ENCODE measurements at regions not wholly inside any gene's neighbourhood (a gene's known extent, or its start where the extent isn't known, plus 50 kb on each side); places are given as distances from the start of the nearest gene placed in this dataset.

DNA sequence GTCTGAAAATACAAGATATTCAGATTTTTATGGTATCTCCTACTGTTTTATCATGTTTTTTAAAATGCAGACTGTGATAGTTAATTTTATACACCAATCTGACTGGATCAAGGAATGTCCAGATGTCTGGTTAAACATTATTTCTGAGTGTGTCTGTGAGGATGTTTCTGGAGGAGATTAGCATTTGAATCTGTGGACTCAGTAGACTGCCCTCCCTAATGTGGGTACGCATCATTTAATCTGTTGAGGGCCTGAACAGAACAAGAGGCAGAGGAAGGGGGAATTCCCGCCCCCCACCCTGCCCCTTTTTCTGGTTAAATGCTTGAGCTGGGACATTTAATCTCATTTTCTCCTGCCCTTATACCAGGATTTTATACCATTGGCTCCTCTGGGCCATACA is 72.1 kb downstream of the AVPR1A start:
- Histone ChIP-seq H3K36me3 (ENCODE audit: control insufficient read depth in 2 of 2, extremely low read depth in 1 of 2, insufficient read depth in 1 of 2, low read length in 1 of 2) (no peaks in the 10 kb centered on the region), H3K27me3 (replicated peaks in 1 of 2; ENCODE audit: control insufficient read depth in 2 of 2, extremely low read depth in 1 of 2, insufficient read depth in 2 of 2, low read length in 1 of 2) (no peaks in the 10 kb centered on the region), H3K27ac (ENCODE audit: low read length) (no peak overlapping the region), H3K4me3 (ENCODE audit: control insufficient read depth in 1 of 2, extremely low read depth in 1 of 2, low read length in 1 of 2) (no peak overlapping the region), H3K9me3 (no peaks in the 10 kb centered on the region), H3K4me1 (ENCODE audit: control insufficient read depth in 1 of 2, extremely low read depth in 1 of 2, insufficient read depth in 2 of 2, low read length in 2 of 2) (no peaks in the 10 kb centered on the region)
- Mint-ChIP-seq H3K36me3 (no peaks in the 10 kb centered on the region), H3K27ac (no peak overlapping the region), H3K4me1 (no peaks in the 10 kb centered on the region), H3K4me3 (no peak overlapping the region), H3K27me3 (no peaks in the 10 kb centered on the region), H3K9me3 (no peaks in the 10 kb centered on the region)
- CTCF ChIA-PET, result no interaction called here
- DNase-seq (no peak), ATAC-seq (replicated peaks in 1 of 4) (no peak)
- no CpG with 5 or more reads among the region's 2 CpGs for WGBS (ENCODE audit: insufficient coverage)
- POLR2A ChIA-PET, result no interaction called here

DNA sequence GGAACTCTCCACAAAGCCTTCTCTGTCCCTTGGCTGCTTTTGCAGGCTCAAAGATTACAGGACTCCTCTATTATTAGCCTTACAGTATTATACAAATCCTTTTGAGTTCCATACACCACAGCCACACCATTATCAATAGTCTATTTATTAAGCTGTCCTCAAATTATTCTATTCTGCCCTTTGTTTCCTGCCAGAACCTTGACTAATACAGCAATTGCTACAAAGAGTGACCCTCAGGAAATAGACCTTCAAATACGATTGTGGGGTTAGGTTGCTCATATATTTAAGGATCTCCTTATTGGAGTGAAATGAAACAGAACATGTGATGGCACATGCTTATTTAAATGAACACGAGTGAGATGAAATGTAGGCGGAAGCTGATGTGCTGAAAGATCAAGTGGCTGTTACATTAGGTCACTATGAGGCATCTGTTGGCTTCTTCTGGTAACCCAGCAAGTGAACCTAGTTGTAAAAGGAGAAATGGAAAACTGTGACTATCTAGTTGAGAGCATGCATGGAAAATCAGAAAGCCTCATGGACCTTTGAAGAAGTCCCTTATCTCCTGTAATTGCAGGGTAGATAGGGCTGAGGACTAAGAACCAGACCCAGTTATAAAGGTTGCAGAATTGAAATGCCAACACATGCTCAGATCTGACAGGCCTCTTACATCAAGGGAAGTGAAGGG is 75.5 kb downstream of the AVPR1A start:
- no peak overlapping the region for H3K27ac Mint-ChIP-seq
- ChIA-PET POLR2A (no interaction called here), CTCF (no interaction called here)
- H3K9me3 Mint-ChIP-seq, result no peaks in the 10 kb centered on the region
- WGBS (ENCODE audit: insufficient coverage), result 88% methylated on average over 2 of the region's 3 CpGs
- H3K36me3 ChIP-seq (ENCODE audit: control insufficient read depth in 2 of 2, extremely low read depth in 1 of 2, insufficient read depth in 1 of 2, low read length in 1 of 2), result no peaks in the 10 kb centered on the region
- no peaks in the 10 kb centered on the region for H3K9me3 ChIP-seq
- no peak overlapping the region for H3K27ac ChIP-seq (ENCODE audit: low read length)
- ATAC-seq (replicated peaks in 1 of 4) (no peak), DNase-seq (no peak)
- H3K4me1 ChIP-seq (ENCODE audit: control insufficient read depth in 1 of 2, extremely low read depth in 1 of 2, insufficient read depth in 2 of 2, low read length in 2 of 2), result no peaks in the 10 kb centered on the region
- peaks cover 0 to 2% of the 10 kb centered on the region in 2 experiments for H3K27me3 ChIP-seq (replicated peaks in 1 of 2; ENCODE audit: control insufficient read depth in 2 of 2, extremely low read depth in 1 of 2, insufficient read depth in 2 of 2, low read length in 1 of 2)
- no peaks in the 10 kb centered on the region for H3K36me3 Mint-ChIP-seq
- no peaks in the 10 kb centered on the region for H3K4me1 Mint-ChIP-seq
- H3K4me3 Mint-ChIP-seq, result no peak overlapping the region
- H3K27me3 Mint-ChIP-seq, result peaks cover 0 to 2% of the 10 kb centered on the region in 2 donors
- H3K4me3 ChIP-seq (ENCODE audit: control insufficient read depth in 1 of 2, extremely low read depth in 1 of 2, low read length in 1 of 2), result no peak overlapping the region

DNA sequence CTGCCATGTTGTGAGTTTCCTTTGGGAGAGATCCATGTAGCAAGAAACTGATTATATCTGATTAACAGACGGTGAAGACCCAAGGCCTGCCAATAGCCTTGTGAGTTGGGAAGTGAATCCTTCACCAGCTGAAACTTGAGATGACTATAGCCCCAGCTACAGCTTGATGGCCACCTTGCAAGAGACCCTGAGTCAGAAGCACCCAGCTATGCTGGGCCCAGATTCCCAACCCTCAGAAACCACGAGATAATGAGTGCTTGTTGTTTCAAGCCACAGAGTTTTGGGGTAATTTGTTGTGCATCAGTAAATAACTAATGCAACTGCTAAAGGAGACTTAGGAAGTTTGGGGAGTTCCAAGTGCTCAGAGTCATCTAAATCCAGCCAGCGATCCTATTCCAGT is 80.3 kb downstream of the AVPR1A start:
- ChIA-PET CTCF (no interaction called here), POLR2A (no interaction called here)
- no peaks in the 10 kb centered on the region for H3K4me1 ChIP-seq (ENCODE audit: control insufficient read depth in 1 of 2, extremely low read depth in 1 of 2, insufficient read depth in 2 of 2, low read length in 2 of 2)
- Mint-ChIP-seq H3K4me1 (no peaks in the 10 kb centered on the region), H3K27me3 (peaks cover 0 to 2% of the 10 kb centered on the region in 2 donors), H3K36me3 (no peaks in the 10 kb centered on the region), H3K9me3 (no peaks in the 10 kb centered on the region), H3K27ac (no peak overlapping the region), H3K4me3 (no peak overlapping the region)
- peaks cover 0 to 2% of the 10 kb centered on the region in 2 experiments for H3K27me3 ChIP-seq (replicated peaks in 1 of 2; ENCODE audit: control insufficient read depth in 2 of 2, extremely low read depth in 1 of 2, insufficient read depth in 2 of 2, low read length in 1 of 2)
- 75% methylated on average over 1 of the region's 3 CpGs for WGBS (ENCODE audit: insufficient coverage)
- no peaks in the 10 kb centered on the region for H3K9me3 ChIP-seq
- no peak overlapping the region for H3K27ac ChIP-seq (ENCODE audit: low read length)
- ATAC-seq (replicated peaks in 1 of 4) (no peak), DNase-seq (no peak)
- no peak overlapping the region for H3K4me3 ChIP-seq (ENCODE audit: control insufficient read depth in 1 of 2, extremely low read depth in 1 of 2, low read length in 1 of 2)
- no peaks in the 10 kb centered on the region for H3K36me3 ChIP-seq (ENCODE audit: control insufficient read depth in 2 of 2, extremely low read depth in 1 of 2, insufficient read depth in 1 of 2, low read length in 1 of 2)

DNA sequence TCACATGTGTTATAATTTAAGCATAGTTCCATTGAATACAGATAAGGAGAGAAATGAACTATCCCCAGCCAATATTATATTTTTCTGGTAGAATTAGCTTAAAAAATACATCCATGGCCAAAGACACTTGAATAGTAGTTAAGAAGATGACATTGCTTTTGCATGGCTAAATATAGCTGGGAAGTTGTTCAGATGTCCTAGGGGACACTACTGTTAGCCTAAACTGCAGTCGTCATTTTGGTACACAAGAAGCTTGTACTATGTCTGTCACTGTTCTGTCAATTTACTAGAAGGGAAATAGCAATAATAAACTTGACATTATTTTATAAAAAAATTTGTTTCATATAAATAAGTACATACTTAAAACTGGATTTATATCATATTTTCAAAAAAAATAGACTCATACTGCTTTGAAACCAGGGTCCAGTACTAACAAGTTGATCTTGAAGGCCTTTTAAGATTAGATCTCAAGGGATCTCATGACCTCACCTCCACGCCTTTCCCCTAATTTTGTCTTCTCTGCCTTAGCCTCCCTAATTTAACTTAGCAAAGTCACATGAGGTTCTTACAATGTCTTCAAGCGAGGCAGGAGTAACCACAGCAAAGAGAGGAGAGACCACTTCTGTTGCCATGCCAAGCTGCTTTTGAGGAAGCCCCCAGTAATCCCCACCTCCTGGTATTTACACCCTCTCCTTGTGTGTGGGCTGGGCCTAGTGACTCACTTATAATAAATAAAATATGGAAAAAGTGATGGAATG is 81.0 kb downstream of the AVPR1A start:
- 100% methylated on average over 1 of the region's 3 CpGs for WGBS (ENCODE audit: insufficient coverage)

GRCh38 chr12:63068857-63069442 is 82.1 kb downstream of the AVPR1A start:
- DNase-seq, result no peak
- Histone ChIP-seq H3K27me3 (replicated peaks in 1 of 2; ENCODE audit: control insufficient read depth in 2 of 2, extremely low read depth in 1 of 2, insufficient read depth in 2 of 2, low read length in 1 of 2) (peaks cover 0 to 2% of the 10 kb centered on the region in 2 experiments), H3K36me3 (ENCODE audit: control insufficient read depth in 2 of 2, extremely low read depth in 1 of 2, insufficient read depth in 1 of 2, low read length in 1 of 2) (no peaks in the 10 kb centered on the region), H3K27ac (ENCODE audit: low read length) (no peak overlapping the region), H3K4me3 (ENCODE audit: control insufficient read depth in 1 of 2, extremely low read depth in 1 of 2, low read length in 1 of 2) (no peak overlapping the region), H3K9me3 (no peaks in the 10 kb centered on the region), H3K4me1 (ENCODE audit: control insufficient read depth in 1 of 2, extremely low read depth in 1 of 2, insufficient read depth in 2 of 2, low read length in 2 of 2) (no peaks in the 10 kb centered on the region)
- Mint-ChIP-seq H3K27ac (no peak overlapping the region), H3K27me3 (peaks cover 0 to 2% of the 10 kb centered on the region in 2 donors), H3K4me1 (no peaks in the 10 kb centered on the region), H3K4me3 (no peak overlapping the region), H3K36me3 (no peaks in the 10 kb centered on the region), H3K9me3 (no peaks in the 10 kb centered on the region)
- ATAC-seq (replicated peaks in 1 of 4), result no peak
- CTCF ChIA-PET, result interaction anchor here in 1 of 2 donors (1.6 kb wide), 1 partner anchor 46 kb away, joined by 3 read pairs; no protein-coding TSS in a partner anchor
- no CpG with 5 or more reads among the region's 2 CpGs for WGBS (ENCODE audit: insufficient coverage)
- POLR2A ChIA-PET, result no interaction called here

More for the DNA sequence above, 81.0 kb downstream of the AVPR1A start:
- DNase-seq, result no peak
- H3K27me3 ChIP-seq (replicated peaks in 1 of 2; ENCODE audit: control insufficient read depth in 2 of 2, extremely low read depth in 1 of 2, insufficient read depth in 2 of 2, low read length in 1 of 2), result peaks cover 0 to 2% of the 10 kb centered on the region in 2 experiments
- Mint-ChIP-seq H3K9me3 (no peaks in the 10 kb centered on the region), H3K4me3 (no peak overlapping the region), H3K27ac (no peak overlapping the region), H3K27me3 (peaks cover 0 to 2% of the 10 kb centered on the region in 2 donors), H3K4me1 (no peaks in the 10 kb centered on the region), H3K36me3 (no peaks in the 10 kb centered on the region)
- H3K27ac ChIP-seq (ENCODE audit: low read length), result no peak overlapping the region
- H3K4me1 ChIP-seq (ENCODE audit: control insufficient read depth in 1 of 2, extremely low read depth in 1 of 2, insufficient read depth in 2 of 2, low read length in 2 of 2), result no peaks in the 10 kb centered on the region
- H3K9me3 ChIP-seq, result no peaks in the 10 kb centered on the region
- ChIA-PET POLR2A (no interaction called here), CTCF (no interaction called here)
- ATAC-seq (replicated peaks in 1 of 4), result no peak
- no peak overlapping the region for H3K4me3 ChIP-seq (ENCODE audit: control insufficient read depth in 1 of 2, extremely low read depth in 1 of 2, low read length in 1 of 2)
- no peaks in the 10 kb centered on the region for H3K36me3 ChIP-seq (ENCODE audit: control insufficient read depth in 2 of 2, extremely low read depth in 1 of 2, insufficient read depth in 1 of 2, low read length in 1 of 2)

- POLR2A ChIA-PET, result no interaction called here
- Histone ChIP-seq H3K9me3 (no peaks in the 10 kb centered on the region), H3K4me3 (ENCODE audit: control insufficient read depth in 1 of 2, extremely low read depth in 1 of 2, low read length in 1 of 2) (no peak overlapping the region), H3K27me3 (replicated peaks in 1 of 2; ENCODE audit: control insufficient read depth in 2 of 2, extremely low read depth in 1 of 2, insufficient read depth in 2 of 2, low read length in 1 of 2) (peaks cover 0 to 2% of the 10 kb centered on the region in 2 experiments), H3K4me1 (ENCODE audit: control insufficient read depth in 1 of 2, extremely low read depth in 1 of 2, insufficient read depth in 2 of 2, low read length in 2 of 2) (no peaks in the 10 kb centered on the region), H3K36me3 (ENCODE audit: control insufficient read depth in 2 of 2, extremely low read depth in 1 of 2, insufficient read depth in 1 of 2, low read length in 1 of 2) (no peaks in the 10 kb centered on the region), H3K27ac (ENCODE audit: low read length) (no peak overlapping the region)
- 80% methylated on average over 1 of the region's 4 CpGs for WGBS (ENCODE audit: insufficient coverage)
- H3K27me3 Mint-ChIP-seq, result peaks cover 0 to 2% of the 10 kb centered on the region in 2 donors
- DNase-seq (no peak), ATAC-seq (replicated peaks in 1 of 4) (no peak)
- CTCF ChIA-PET, result no interaction called here
- no peaks in the 10 kb centered on the region for H3K36me3 Mint-ChIP-seq
- H3K9me3 Mint-ChIP-seq, result no peaks in the 10 kb centered on the region
- no peaks in the 10 kb centered on the region for H3K4me1 Mint-ChIP-seq
- H3K4me3 Mint-ChIP-seq, result no peak overlapping the region
- no peak overlapping the region for H3K27ac Mint-ChIP-seq
These were observed 84.2 kb downstream of the AVPR1A start for GRCh38 chr12:63066782-63067181.
